IMR-90 (cell line): ENCODE measurements at regions not wholly inside any gene's neighbourhood (a gene's known extent, or its start where the extent isn't known, plus 50 kb on each side); places are given as distances from the start of the nearest gene placed in this dataset.

Experiments used
- ATAC-seq: fragments of 200-7000 bp; cut with Tn5 transposase; 2 replicates; pipeline ENCODE4 v1.9.1; 2020; ENCODE audit warnings: low read depth, mild to moderate bottlenecking, moderate library complexity
- BruUV-seq: library from RNA; stranded (reverse); fragments of 400-500 nt; replicated peaks from 2 replicates; lab custom pipeline; 2021; lab: Mats Ljungman, UMichigan
- CTCF ChIA-PET: fragments of 300-600 bp; formaldehyde crosslinking; extraction: SDS; loops from one replicate; lab custom pipeline; 2021; ENCODE audit warnings: antibody characterized with exemption; lab: Yijun Ruan, JAX
- POLR2A ChIA-PET: fragments of 300-600 bp; sonication (Branson Sonifier 250); formaldehyde crosslinking; loops from one replicate; lab custom pipeline; 2022; ENCODE audit warnings: antibody characterized with exemption; ENCODE audit not compliant: unreplicated experiment; lab: Charles Lee
- DNase-seq: peaks from one replicate; pipeline ENCODE4 v3.0.0; 2013
- H2AFZ ChIP-seq: replicated peaks from 2 replicates; pipeline ENCODE3; 2013; ENCODE audit warnings: low read length, mild to moderate bottlenecking; ENCODE audit not compliant: poor library complexity
- H2AK5ac ChIP-seq: 2 replicates; pipeline ENCODE4 v1.6.1; 2013; ENCODE audit warnings: low read depth, low read length, inconsistent platforms
- H2AK9ac ChIP-seq: replicated peaks from 2 replicates; pipeline ENCODE3; 2013; ENCODE audit warnings: mild to moderate bottlenecking, low read depth, low read length, moderate library complexity; ENCODE audit not compliant: poor library complexity
- H2BK120ac ChIP-seq: 2 replicates; pipeline ENCODE4 v1.6.1; 2013; ENCODE audit warnings: low read depth, low read length, inconsistent platforms
- H2BK15ac ChIP-seq: 3 replicates; pipeline ENCODE4 v1.6.1; 2013; ENCODE audit warnings: low read depth, low read length, inconsistent platforms
- H2BK20ac ChIP-seq: 2 replicates; pipeline ENCODE4 v1.6.1; 2013; ENCODE audit warnings: low read depth, mild to moderate bottlenecking, inconsistent platforms, low read length, moderate library complexity
- H2BK5ac ChIP-seq: 2 replicates; pipeline ENCODE4 v1.6.1; 2013; ENCODE audit warnings: mild to moderate bottlenecking, low read depth, low read length, inconsistent platforms; ENCODE audit not compliant: poor library complexity, severe bottlenecking
- H3K14ac ChIP-seq: replicated peaks from 2 replicates; pipeline ENCODE4 v1.6.1; 2013; ENCODE audit warnings: low read depth, low read length, inconsistent platforms
- H3K18ac ChIP-seq: 2 replicates; pipeline ENCODE4 v1.6.1; 2013; ENCODE audit warnings: low read depth, low read length, control low read depth
- H3K23ac ChIP-seq: 2 replicates; pipeline ENCODE4 v1.6.1; 2013; ENCODE audit warnings: low read depth, low read length, inconsistent platforms
- H3K27ac ChIP-seq: 2 replicates; pipeline ENCODE4 v1.5.1; 2013; ENCODE audit warnings: mild to moderate bottlenecking, control low read depth, low read length; ENCODE audit not compliant: insufficient read depth
- H3K27me3 ChIP-seq: 2 replicates; pipeline ENCODE4 v1.6.1; 2013; ENCODE audit warnings: low read length; ENCODE audit not compliant: control insufficient read depth, insufficient read depth
- H3K36me3 ChIP-seq: 2 replicates; pipeline ENCODE4 v1.6.1; 2013; ENCODE audit warnings: low read length, mixed read lengths; ENCODE audit not compliant: control insufficient read depth, insufficient read depth
- H3K4ac ChIP-seq: 2 replicates; pipeline ENCODE4 v1.6.1; 2013; ENCODE audit warnings: low read depth, low read length, inconsistent platforms
- H3K4me1 ChIP-seq: 2 replicates; pipeline ENCODE4 v1.6.1; 2013; ENCODE audit warnings: low read length, mixed read lengths; ENCODE audit not compliant: control insufficient read depth, insufficient read depth
- H3K4me2 ChIP-seq: 2 replicates; pipeline ENCODE4 v1.6.1; 2013; ENCODE audit warnings: low read depth, mild to moderate bottlenecking, control low read depth, low read length, moderate library complexity
- H3K4me3 ChIP-seq: 2 replicates; pipeline ENCODE4 v1.5.1; 2013; ENCODE audit warnings: low read depth, mild to moderate bottlenecking, control low read depth, low read length, moderate library complexity; ENCODE audit not compliant: insufficient read depth
- H3K56ac ChIP-seq: 2 replicates; pipeline ENCODE4 v1.6.1; 2013; ENCODE audit warnings: low read length, inconsistent platforms; ENCODE audit not compliant: insufficient read depth; ENCODE audit errors: extremely low read depth
- H3K79me1 ChIP-seq, 2 experiments: 2 replicates each; pipeline ENCODE4 v1.6.1; 2013; ENCODE audit warnings: low read length in 2 of 2, inconsistent platforms in 1 of 2, low read depth in 1 of 2
- H3K9ac ChIP-seq: 2 replicates; pipeline ENCODE4 v1.6.1; 2013; ENCODE audit warnings: low read depth, low read length, control low read depth
- H3K9me1 ChIP-seq: 2 replicates; pipeline ENCODE4 v1.6.1; 2013; ENCODE audit warnings: low read length, inconsistent platforms; ENCODE audit not compliant: insufficient read depth
- H3K9me3 ChIP-seq: 2 replicates; pipeline ENCODE4 v1.6.1; 2013; ENCODE audit warnings: low read length; ENCODE audit not compliant: control insufficient read depth, insufficient read depth
- H4K20me1 ChIP-seq: 2 replicates; pipeline ENCODE4 v1.6.1; 2013; ENCODE audit warnings: low read length, inconsistent platforms; ENCODE audit not compliant: insufficient read depth
- H4K5ac ChIP-seq: 2 replicates; pipeline ENCODE4 v1.6.1; 2013; ENCODE audit warnings: mild to moderate bottlenecking, low read depth, low read length, control low read depth
- H4K8ac ChIP-seq, 2 experiments: 2 replicates each; pipeline ENCODE4 v1.6.1; 2013; ENCODE audit warnings: low read depth in 2 of 2, low read length in 2 of 2, control low read depth in 1 of 2, inconsistent platforms in 1 of 2
- H4K91ac ChIP-seq: 2 replicates; pipeline ENCODE4 v1.6.1; 2013; ENCODE audit warnings: low read depth, low read length, inconsistent platforms; ENCODE audit not compliant: insufficient read depth
- MAFK ChIP-seq: IDR thresholded peaks from 2 replicates; pipeline ENCODE4 v1.6.1; 2012; ENCODE audit warnings: low read depth, low read length, improper control_type of control experiment
- MXI1 ChIP-seq: IDR thresholded peaks from 2 replicates; pipeline ENCODE4 v1.6.1; 2012; ENCODE audit warnings: low read depth, mild to moderate bottlenecking, low read length, moderate library complexity, borderline replicate concordance
- POLR2A ChIP-seq: IDR thresholded peaks from 2 replicates; pipeline ENCODE4 v1.6.1; 2012; ENCODE audit warnings: mild to moderate bottlenecking, low read depth, low read length
- RAD21 ChIP-seq: IDR thresholded peaks from 2 replicates; pipeline ENCODE4 v1.6.1; 2012; ENCODE audit warnings: low read length, improper control_type of control experiment
- WGBS, 2 experiments: methylation state at CpG; one replicate each; pipeline versions ENCODE4 v1.1.5 to v1.1.7; 2013; ENCODE audit warnings: missing lambda C conversion rate in 2 of 2; ENCODE audit not compliant: insufficient read length in 1 of 2; ENCODE audit errors: extremely low coverage in 2 of 2; 5-methylcytosine and 5-hydroxymethylcytosine counted together
- dilution Hi-C: fragments of 300-500 bp; cut with HindIII; formaldehyde crosslinking; loops from one replicate; pipeline ENCODE4 v1.14.3; 2018; ENCODE audit warnings: low sequenced_read_pairs; ENCODE audit not compliant: unreplicated experiment
- in situ Hi-C: fragments of 300-500 bp; cut with MboI; formaldehyde crosslinking; loops from 3 replicates; pipeline ENCODE4 v1.14.3; 2019; ENCODE audit warnings: low sequenced_read_pairs, inconsistent platforms, mixed read lengths
- intact Hi-C: fragments of 100-400 bp; cut with micrococcal nuclease; formaldehyde crosslinking; loops from 2 replicates; pipeline ENCODE4 v1.10.0; 2022
- TF ChIP-seq, protein P1 (sequence below): conservative IDR thresholded peaks from 2 replicates; pipeline ENCODE4 v1.5.1; 2012; ENCODE audit warnings: mild to moderate bottlenecking, low read depth, low read length, improper control_type of control experiment

DNA sequence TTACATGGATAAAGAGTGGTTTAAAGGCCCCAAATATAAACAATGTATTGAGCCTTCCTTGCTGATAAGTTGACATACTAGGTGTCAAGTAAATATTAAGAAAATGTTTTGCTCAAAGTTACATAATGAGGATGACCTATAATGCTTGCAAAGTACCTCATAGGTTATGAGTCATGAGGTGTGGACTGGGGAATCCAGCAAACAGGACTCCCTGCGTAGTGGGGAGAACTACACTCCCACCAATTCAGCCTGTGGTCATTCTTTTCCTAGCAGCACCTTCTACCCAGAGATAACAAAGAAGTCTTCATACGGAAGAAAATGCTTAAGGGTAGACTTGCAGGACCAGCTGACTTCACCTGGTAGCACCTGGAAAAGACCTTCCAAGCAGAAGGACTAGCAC is 418.9 kb upstream of the CPEB2 start:
- Histone ChIP-seq H3K79me1 (no peaks in the 10 kb centered on the region), H3K4ac (no peak overlapping the region), H3K9ac (no peak overlapping the region), H3K4me2 (no peak overlapping the region), H2AK5ac (no peak overlapping the region), H2AK9ac (no peak overlapping the region), H4K5ac (no peak overlapping the region), H3K27me3 (no peaks in the 10 kb centered on the region), H3K4me3 (no peak overlapping the region), H2BK20ac (no peak overlapping the region), H3K14ac (no peak overlapping the region), H3K23ac (no peak overlapping the region), H2BK5ac (no peak overlapping the region), H2AFZ (no peak overlapping the region), H2BK15ac (no peak overlapping the region), H3K18ac (no peak overlapping the region), H3K4me1 (no peaks in the 10 kb centered on the region), H4K91ac (no peak overlapping the region), H2BK120ac (no peak overlapping the region), H3K27ac (no peak overlapping the region), H3K56ac (no peak overlapping the region), H4K20me1 (no peaks in the 10 kb centered on the region), H4K8ac (no peak overlapping the region), H3K9me1 (no peaks in the 10 kb centered on the region), H3K36me3 (no peaks in the 10 kb centered on the region), H3K9me3 (peaks cover 3% of the 10 kb centered on the region)
- no peak for TF ChIP-seq MAFK
- no peak for TF ChIP-seq POLR2A
- TF ChIP-seq MXI1: no peak
- no peak for TF ChIP-seq RAD21
- TF ChIP-seq, protein P1, sequence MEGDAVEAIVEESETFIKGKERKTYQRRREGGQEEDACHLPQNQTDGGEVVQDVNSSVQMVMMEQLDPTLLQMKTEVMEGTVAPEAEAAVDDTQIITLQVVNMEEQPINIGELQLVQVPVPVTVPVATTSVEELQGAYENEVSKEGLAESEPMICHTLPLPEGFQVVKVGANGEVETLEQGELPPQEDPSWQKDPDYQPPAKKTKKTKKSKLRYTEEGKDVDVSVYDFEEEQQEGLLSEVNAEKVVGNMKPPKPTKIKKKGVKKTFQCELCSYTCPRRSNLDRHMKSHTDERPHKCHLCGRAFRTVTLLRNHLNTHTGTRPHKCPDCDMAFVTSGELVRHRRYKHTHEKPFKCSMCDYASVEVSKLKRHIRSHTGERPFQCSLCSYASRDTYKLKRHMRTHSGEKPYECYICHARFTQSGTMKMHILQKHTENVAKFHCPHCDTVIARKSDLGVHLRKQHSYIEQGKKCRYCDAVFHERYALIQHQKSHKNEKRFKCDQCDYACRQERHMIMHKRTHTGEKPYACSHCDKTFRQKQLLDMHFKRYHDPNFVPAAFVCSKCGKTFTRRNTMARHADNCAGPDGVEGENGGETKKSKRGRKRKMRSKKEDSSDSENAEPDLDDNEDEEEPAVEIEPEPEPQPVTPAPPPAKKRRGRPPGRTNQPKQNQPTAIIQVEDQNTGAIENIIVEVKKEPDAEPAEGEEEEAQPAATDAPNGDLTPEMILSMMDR: no peak
- dilution Hi-C loops: no loop called here
- DNase-seq (no peak), ATAC-seq (no peak)
- in situ Hi-C loops: no loop called here
- CTCF ChIA-PET: no interaction called here
- WGBS, 2 experiments: 60% methylated on average over 1 of the region's 2 CpGs; no CpG with 5 or more reads in 1 of the 2 experiments
- no TSS peak for BruUV-seq
- intact Hi-C loops: no loop called here
- POLR2A ChIA-PET: no interaction called here
